BLaER1 treated with 17β-estradiol and CSF1 and Interleukin-3, amounts not matched to agents 10 nM and 100 nM (cell line): ENCODE measurements at regions not wholly inside any gene's neighbourhood (a gene's known extent, or its start where the extent isn't known, plus 50 kb on each side); places are given as distances from the start of the nearest gene placed in this dataset.
"Not testable (repeated sequence)": the region's sequence is repeated elsewhere in the genome, so short reads cannot be mapped to it uniquely, and the experiment has no call there.

Experiments used
- H3K27ac ChIP-seq, 11 experiments: shearing (Covaris generic); formaldehyde crosslinking; 2 replicates each; pipeline ENCODE4 v1.8.1; 2022
- H3K27me3 ChIP-seq, 11 experiments: shearing (Covaris generic); formaldehyde crosslinking; 2 replicates each; pipeline ENCODE4 v1.8.1; 2022
- H3K36me3 ChIP-seq, 11 experiments: shearing (Covaris generic); formaldehyde crosslinking; 2 replicates each; pipeline ENCODE4 v1.8.1; 2022
- H3K4me1 ChIP-seq, 10 experiments: shearing (Covaris generic); formaldehyde crosslinking; 2 replicates each; pipeline ENCODE4 v1.8.1; 2022
- H3K4me2 ChIP-seq, 11 experiments: shearing (Covaris generic); formaldehyde crosslinking; 2 replicates each; pipeline ENCODE4 v1.8.1; 2022
- H3K4me3 ChIP-seq, 10 experiments: shearing (Covaris generic); formaldehyde crosslinking; 2 replicates each; pipeline ENCODE4 v1.8.1; 2022
- H3K9ac ChIP-seq, 11 experiments: shearing (Covaris generic); formaldehyde crosslinking; 2 replicates each; pipeline ENCODE4 v1.8.1; 2022
- H3K9me3 ChIP-seq, 11 experiments: shearing (Covaris generic); formaldehyde crosslinking; replicated peaks in 1 of 11; 2 replicates each; pipeline ENCODE4 v1.8.1; 2022
- H4K20me1 ChIP-seq, 11 experiments: shearing (Covaris generic); formaldehyde crosslinking; 2 replicates each; pipeline ENCODE4 v1.8.1; 2022
- Cebpa-rat ChIP-seq, 11 experiments: shearing (Covaris generic); IDR thresholded peaks; 2 replicates each; pipeline ENCODE4 v1.8.1; 2022

GRCh38 chr11:45407226-45407625 lies 121.1 kb upstream of the SYT13 start:
- no peak overlapping the region for H3K4me2 ChIP-seq
- no peak overlapping the region for H3K9ac ChIP-seq
- no peaks in the 10 kb centered on the region for H3K36me3 ChIP-seq
- H3K9me3 ChIP-seq: no peaks in the 10 kb centered on the region
- H3K4me1 ChIP-seq: peaks cover 0 to 5% (median 0%) of the 10 kb centered on the region in 10 experiments; a peak in 2 of 20 replicates
- no peak overlapping the region for H3K27ac ChIP-seq
- peaks cover 36 to 48% (median 40%) of the 10 kb centered on the region in 11 experiments for H3K27me3 ChIP-seq
- no peak for TF ChIP-seq Cebpa-rat (IDR thresholded peaks at IDR 0.05)
- H3K4me3 ChIP-seq: no peak overlapping the region
- peaks cover 0 to 23% (median 0%) of the 10 kb centered on the region in 11 experiments; a peak in 6 of 22 replicates for H4K20me1 ChIP-seq

- Histone ChIP-seq H3K4me1 (peaks cover 0 to 5% (median 0%) of the 10 kb centered on the region in 10 experiments; a peak in 2 of 20 replicates), H3K9me3 (no peaks in the 10 kb centered on the region), H3K9ac (no peak overlapping the region), H3K4me2 (no peak overlapping the region), H4K20me1 (peaks cover 0 to 16% (median 0%) of the 10 kb centered on the region in 11 experiments; a peak in 4 of 22 replicates), H3K27me3 (peaks cover 25 to 37% (median 28%) of the 10 kb centered on the region in 11 experiments), H3K27ac (no peak overlapping the region), H3K4me3 (no peak overlapping the region), H3K36me3 (no peaks in the 10 kb centered on the region)
- no peak for TF ChIP-seq Cebpa-rat (IDR thresholded peaks at IDR 0.05)
These were observed 120.0 kb upstream of the SYT13 start for GRCh38 chr11:45405916-45406670.

- not testable (repeated sequence) for H3K27ac ChIP-seq, H3K9me3 ChIP-seq, H3K4me3 ChIP-seq, H3K4me2 ChIP-seq, H3K36me3 ChIP-seq, H3K9ac ChIP-seq
- Histone ChIP-seq H3K27me3 (peaks cover 13 to 35% (median 16%) of the 10 kb centered on the region in 11 experiments; a peak in 20 of 22 replicates), H4K20me1 (peaks cover 0 to 19% (median 0%) of the 10 kb centered on the region in 11 experiments; a peak in 4 of 22 replicates), H3K4me1 (peaks cover 0 to 12% (median 6%) of the 10 kb centered on the region in 10 experiments; a peak in 7 of 20 replicates)
These were observed 117.4 kb upstream of the SYT13 start for GRCh38 chr11:45403521-45403920.

- TF ChIP-seq Cebpa-rat (IDR thresholded peaks at IDR 0.05): no peak
- H3K27me3 ChIP-seq: peaks cover 2 to 25% (median 6%) of the 10 kb centered on the region in 11 experiments; a peak in 19 of 22 replicates
- no peak overlapping the region for H3K4me2 ChIP-seq
- peaks cover 0 to 12% (median 6%) of the 10 kb centered on the region in 10 experiments; a peak in 7 of 20 replicates for H3K4me1 ChIP-seq
- no peak overlapping the region for H3K9ac ChIP-seq
- H3K4me3 ChIP-seq: no peak overlapping the region
- H4K20me1 ChIP-seq: peaks cover 0 to 19% (median 0%) of the 10 kb centered on the region in 11 experiments; a peak in 3 of 22 replicates
- H3K36me3 ChIP-seq: no peaks in the 10 kb centered on the region
- H3K27ac ChIP-seq: no peak overlapping the region
- H3K9me3 ChIP-seq: no peaks in the 10 kb centered on the region
These were observed 116.0 kb upstream of the SYT13 start for GRCh38 chr11:45402049-45402630.

GRCh38 chr11:45400591-45400990 lies 114.5 kb upstream of the SYT13 start:
- Histone ChIP-seq H4K20me1 (peaks cover 0 to 18% (median 0%) of the 10 kb centered on the region in 11 experiments; a peak in 4 of 22 replicates), H3K27ac (no peak overlapping the region), H3K9ac (no peak overlapping the region), H3K4me2 (no peak overlapping the region), H3K27me3 (peaks cover 0 to 33% (median 0%) of the 10 kb centered on the region in 11 experiments; a peak in 6 of 22 replicates), H3K36me3 (no peaks in the 10 kb centered on the region), H3K4me3 (no peak overlapping the region), H3K9me3 (no peaks in the 10 kb centered on the region), H3K4me1 (peaks cover 0 to 12% (median 6%) of the 10 kb centered on the region in 10 experiments; a peak in 7 of 20 replicates)
- TF ChIP-seq Cebpa-rat (IDR thresholded peaks at IDR 0.05): no peak

GRCh38 chr11:45399166-45399565 lies 113.0 kb upstream of the SYT13 start:
- peaks cover 0 to 12% (median 6%) of the 10 kb centered on the region in 10 experiments; a peak in 7 of 20 replicates for H3K4me1 ChIP-seq
- no peak overlapping the region for H3K4me3 ChIP-seq
- H3K4me2 ChIP-seq: peak overlapping the region in 7 of 11 experiments; percentile 22 to 45 (median 33); a peak in 12 of 22 replicates
- H3K9ac ChIP-seq: no peak overlapping the region
- no peak overlapping the region for H3K27ac ChIP-seq
- H3K9me3 ChIP-seq: no peaks in the 10 kb centered on the region
- H3K36me3 ChIP-seq: no peaks in the 10 kb centered on the region
- TF ChIP-seq Cebpa-rat (IDR thresholded peaks at IDR 0.05): no peak
- peaks cover 0 to 25% (median 0%) of the 10 kb centered on the region in 11 experiments; a peak in 8 of 22 replicates for H4K20me1 ChIP-seq
- peaks cover 0 to 48% (median 8%) of the 10 kb centered on the region in 11 experiments; a peak in 13 of 22 replicates for H3K27me3 ChIP-seq

- no peak overlapping the region for H3K27ac ChIP-seq
- H3K36me3 ChIP-seq: no peaks in the 10 kb centered on the region
- H3K27me3 ChIP-seq: peaks cover 0 to 56% (median 15%) of the 10 kb centered on the region in 11 experiments; a peak in 15 of 22 replicates
- no peaks in the 10 kb centered on the region for H3K9me3 ChIP-seq
- no peak for TF ChIP-seq Cebpa-rat (IDR thresholded peaks at IDR 0.05)
- H3K4me1 ChIP-seq: peaks cover 0 to 12% (median 6%) of the 10 kb centered on the region in 10 experiments; a peak in 6 of 20 replicates
- peaks cover 0 to 33% (median 0%) of the 10 kb centered on the region in 11 experiments; a peak in 8 of 22 replicates for H4K20me1 ChIP-seq
- no peak overlapping the region for H3K9ac ChIP-seq
- no peak overlapping the region for H3K4me3 ChIP-seq
- no peak overlapping the region for H3K4me2 ChIP-seq
These were observed 112.2 kb upstream of the SYT13 start for GRCh38 chr11:45398325-45398724.

- no peak for TF ChIP-seq Cebpa-rat (IDR thresholded peaks at IDR 0.05)
- Histone ChIP-seq H3K4me3 (no peak overlapping the region), H3K36me3 (no peaks in the 10 kb centered on the region), H3K9ac (no peak overlapping the region), H3K4me1 (peaks cover 0 to 12% (median 6%) of the 10 kb centered on the region in 10 experiments; a peak in 6 of 20 replicates), H3K9me3 (no peaks in the 10 kb centered on the region), H3K27ac (no peak overlapping the region), H3K4me2 (no peak overlapping the region), H4K20me1 (peaks cover 0 to 52% (median 7%) of the 10 kb centered on the region in 11 experiments; a peak in 9 of 22 replicates), H3K27me3 (peaks cover 0 to 75% (median 26%) of the 10 kb centered on the region in 11 experiments; a peak in 18 of 22 replicates)
These were observed 110.3 kb upstream of the SYT13 start for GRCh38 chr11:45396394-45396793.

- TF ChIP-seq Cebpa-rat (IDR thresholded peaks at IDR 0.05): no peak
- H3K9ac ChIP-seq: no peak overlapping the region
- no peak overlapping the region for H3K4me3 ChIP-seq
- H3K4me1 ChIP-seq: peaks cover 0 to 12% (median 6%) of the 10 kb centered on the region in 10 experiments; a peak in 6 of 20 replicates
- no peak overlapping the region; a peak in 1 of 22 replicates for H3K4me2 ChIP-seq
- no peak overlapping the region for H3K27ac ChIP-seq
- no peaks in the 10 kb centered on the region for H3K9me3 ChIP-seq
- H3K27me3 ChIP-seq: peaks cover under 1 to 80% (median 31%) of the 10 kb centered on the region in 11 experiments; a peak in 20 of 22 replicates
- H4K20me1 ChIP-seq: peaks cover 0 to 57% (median 10%) of the 10 kb centered on the region in 11 experiments; a peak in 10 of 22 replicates
- no peaks in the 10 kb centered on the region for H3K36me3 ChIP-seq
These were observed 109.8 kb upstream of the SYT13 start for GRCh38 chr11:45395947-45396346.
